HCT116 (cell line): ENCODE measurements at regions not wholly inside any gene's neighbourhood (a gene's known extent, or its start where the extent isn't known, plus 50 kb on each side); places are given as distances from the start of the nearest gene placed in this dataset.

ENCODE experiments used
- ATAC-seq: fragments of 200-7000 bp; cut with Tn5 transposase; 2 replicates; pipeline ENCODE4 v1.9.1; 2020; ENCODE audit warnings: mild to moderate bottlenecking, moderate library complexity
- BruUV-seq: library from RNA; stranded (reverse); fragments of 400-500 nt; replicated peaks from 2 replicates; lab custom pipeline; 2021; lab: Mats Ljungman, UMichigan
- CTCF ChIA-PET: fragments of 300-600 bp; sonication (Branson Sonifier 250); formaldehyde crosslinking; loops from one replicate; lab custom pipeline; 2021; ENCODE audit warnings: antibody characterized with exemption; lab: Charles Lee
- POLR2A ChIA-PET: fragments of 300-600, 350-600 bp; sonication (Branson Sonifier 250); formaldehyde crosslinking; loops from one replicate; lab custom pipeline; 2021; ENCODE audit warnings: antibody characterized with exemption; lab: Charles Lee
- RAD21 ChIA-PET, 2 experiments: fragments of 300-600 bp; sonication (Branson Sonifier 250); formaldehyde crosslinking; loops; one replicate each; lab custom pipeline; 2023; ENCODE audit warnings: low total read pairs in 2 of 2; ENCODE audit not compliant: uncharacterized antibody in 2 of 2, unreplicated experiment in 2 of 2, low non-redundant PET in 1 of 2; lab: Charles Lee
- DNase-seq: peaks from one replicate; pipeline ENCODE4 v3.0.0-alpha.2; 2010; ENCODE audit warnings: low read depth, low spot score
- H2AFZ ChIP-seq: fragments of 200-600 bp; shearing (Covaris generic), sonication (generic); 2 replicates; pipeline ENCODE4 v1.6.1; 2017; ENCODE audit warnings: low read depth, mixed run types, mixed read lengths, antibody characterized with exemption, low read length; ENCODE audit not compliant: poor library complexity, severe bottlenecking
- H3K27ac ChIP-seq: 2 replicates; pipeline ENCODE4 v1.5.1; 2012; ENCODE audit warnings: low read depth, low read length
- H3K27me3 ChIP-seq: fragments of 200-600 bp; sonication (generic); 2 replicates; pipeline ENCODE4 v1.6.1; 2016; ENCODE audit warnings: mixed run types, low read length, mixed read lengths; ENCODE audit not compliant: insufficient read depth
- H3K36me3 ChIP-seq, 2 experiments: fragments of 200-500 bp in 1 of 2; fragments of 200-600 bp in 1 of 2; sonication (Bioruptor generic) in 1 of 2; sonication (generic) in 1 of 2; 2 replicates each; pipeline versions ENCODE4 v1.5.1 to v1.6.1; 2014 to 2016; ENCODE audit warnings: low read length in 2 of 2, inconsistent platforms in 1 of 2, mixed read lengths in 1 of 2, mixed run types in 1 of 2; ENCODE audit not compliant: insufficient read depth in 2 of 2, control insufficient read depth in 1 of 2
- H3K4me1 ChIP-seq, 2 experiments: fragments of 200-600 bp in 1 of 2; sonication (generic) in 1 of 2; 2 replicates each; pipeline versions ENCODE4 v1.5.1 to v1.6.1; 2012 to 2017; ENCODE audit warnings: low read length in 2 of 2, inconsistent platforms in 1 of 2, mild to moderate bottlenecking in 1 of 2, mixed read lengths in 1 of 2, mixed run types in 1 of 2, moderate library complexity in 1 of 2; ENCODE audit not compliant: insufficient read depth in 2 of 2, control insufficient read depth in 1 of 2
- H3K4me2 ChIP-seq: fragments of 200-600 bp; sonication (generic); 2 replicates; pipeline ENCODE4 v1.6.1; 2017; ENCODE audit warnings: mixed run types, low read length, mixed read lengths
- H3K4me3 ChIP-seq, 2 experiments: fragments of 200-600 bp in 1 of 2; sonication (generic) in 1 of 2; replicated peaks in 1 of 2; 2 replicates each; pipeline ENCODE4 v1.5.1; 2011 to 2016; ENCODE audit warnings: low read length in 2 of 2, control low read depth in 1 of 2, low read depth in 1 of 2, mild to moderate bottlenecking in 1 of 2, mixed read lengths in 1 of 2, mixed run types in 1 of 2
- H3K79me2 ChIP-seq: fragments of 200-600 bp; sonication (generic); 2 replicates; pipeline ENCODE4 v1.6.1; 2017; ENCODE audit warnings: mild to moderate bottlenecking, mixed run types, low read length, moderate library complexity, mixed read lengths; ENCODE audit not compliant: insufficient read depth
- H3K9ac ChIP-seq: fragments of 200-600 bp; sonication (generic); 2 replicates; pipeline ENCODE4 v1.6.1; 2016; ENCODE audit warnings: low read length, mixed read lengths
- H3K9me2 ChIP-seq: fragments of 200-600 bp; sonication (generic), shearing (Covaris generic); 2 replicates; pipeline ENCODE4 v1.6.1; 2017; ENCODE audit warnings: mixed run types, mild to moderate bottlenecking, moderate library complexity; ENCODE audit not compliant: insufficient read depth
- H3K9me3 ChIP-seq, 2 experiments: fragments of 200-500 bp in 1 of 2; fragments of 200-600 bp in 1 of 2; sonication (Bioruptor generic) in 1 of 2; sonication (generic) in 1 of 2; 2 replicates each; pipeline ENCODE4 v1.6.1; 2014 to 2017; ENCODE audit warnings: low read length in 2 of 2, mixed read lengths in 2 of 2, inconsistent platforms in 1 of 2, low read depth in 1 of 2, mild to moderate bottlenecking in 1 of 2, mixed run types in 1 of 2, moderate library complexity in 1 of 2; ENCODE audit not compliant: control insufficient read depth in 1 of 2, insufficient read depth in 1 of 2
- H4K20me1 ChIP-seq: fragments of 200-600 bp; sonication (generic), shearing (Covaris generic); 2 replicates; pipeline ENCODE4 v1.6.1; 2017; ENCODE audit warnings: mixed run types, mild to moderate bottlenecking, moderate library complexity; ENCODE audit not compliant: insufficient read depth
- ATF3 ChIP-seq: IDR thresholded peaks from 2 replicates; pipeline ENCODE4 v1.6.1; 2012
- ELF1 ChIP-seq: IDR thresholded peaks from 2 replicates; pipeline ENCODE4 v1.6.1; 2012; ENCODE audit warnings: low read depth, borderline replicate concordance
- EZH2 ChIP-seq: fragments of 200-600 bp; sonication (generic); IDR thresholded peaks from 2 replicates; pipeline ENCODE4 v1.6.1; 2017; ENCODE audit warnings: antibody characterized with exemption, mixed run types
- JUND ChIP-seq: IDR thresholded peaks from 2 replicates; pipeline ENCODE4 v1.6.1; 2012
- TCF7L2 ChIP-seq: IDR thresholded peaks from 2 replicates; pipeline ENCODE4 v1.7.0; 2011; ENCODE audit warnings: borderline replicate concordance, inconsistent platforms; ENCODE audit not compliant: insufficient read depth, insufficient read length; ENCODE audit errors: extremely low read depth
- ZFX ChIP-seq: fragments of 450-650 bp; IDR thresholded peaks from 2 replicates; pipeline ENCODE4 v1.6.1; 2017
- ZNF274 ChIP-seq: fragments of 200-500 bp; sonication (Bioruptor generic); IDR thresholded peaks from 2 replicates; pipeline ENCODE4 v1.6.1; 2014; ENCODE audit warnings: mild to moderate bottlenecking, low read depth, low read length, inconsistent platforms
- intact Hi-C: fragments of 100-400 bp; cut with micrococcal nuclease; formaldehyde crosslinking; loops from 2 replicates; pipeline ENCODE4 v1.10.0; 2022
- TF ChIP-seq, protein P1 (sequence below): IDR thresholded peaks from 2 replicates; pipeline ENCODE4 v1.6.1; 2012; ENCODE audit warnings: low read depth
- TF ChIP-seq, protein P2 (sequence below): IDR thresholded peaks from 2 replicates; pipeline ENCODE4 v1.6.1; 2012
- TF ChIP-seq, protein P3 (sequence below): IDR thresholded peaks from 2 replicates; pipeline ENCODE4 v1.6.1; 2011; ENCODE audit warnings: mild to moderate bottlenecking, low read length, moderate library complexity; ENCODE audit not compliant: insufficient replicate concordance; ENCODE audit errors: extremely low read depth
- TF ChIP-seq, protein P4 (sequence below), 3 experiments: fragments of 200-600 bp in 1 of 3; sonication (generic) in 1 of 3; IDR thresholded peaks in 2 of 3; conservative IDR thresholded peaks in 1 of 3; 2 replicates each; pipeline ENCODE4 v1.5.1; 2012 to 2017; ENCODE audit warnings: low read depth in 2 of 3, low read length in 2 of 3, antibody characterized with exemption in 1 of 3, borderline replicate concordance in 1 of 3, control low read depth in 1 of 3, mild to moderate bottlenecking in 1 of 3, mixed read lengths in 1 of 3, mixed run types in 1 of 3, moderate library complexity in 1 of 3; ENCODE audit not compliant: insufficient read depth in 1 of 3

DNA sequence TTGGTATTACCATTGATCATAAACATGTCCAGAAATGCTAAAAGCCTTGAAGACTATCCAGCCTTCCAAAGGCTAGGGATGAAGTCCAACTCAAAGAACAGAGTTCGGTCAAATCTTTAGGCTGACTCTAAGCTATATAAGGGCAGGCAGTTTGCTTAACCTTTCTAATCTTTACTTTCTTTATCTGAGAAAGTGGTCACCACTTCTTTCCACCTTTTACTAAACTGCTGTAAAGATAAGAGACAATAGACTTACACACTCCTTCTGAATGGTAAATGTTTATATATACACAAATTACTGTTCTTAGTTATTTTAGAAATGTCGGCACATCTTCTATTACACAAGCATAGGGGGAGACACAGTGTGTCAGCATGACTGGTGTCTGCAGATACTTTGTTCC is 100.4 kb downstream of the NREP start:
- DNase-seq = no peak
- Histone ChIP-seq H3K27ac (no peak overlapping the region), H3K4me1 (no peaks in the 10 kb centered on the region), H3K4me2 (no peak overlapping the region), H2AFZ (no peak overlapping the region), H3K4me3 (no peak overlapping the region), H3K79me2 (no peaks in the 10 kb centered on the region), H3K9me2 (no peaks in the 10 kb centered on the region), H3K27me3 (no peaks in the 10 kb centered on the region), H3K9ac (no peak overlapping the region), H4K20me1 (no peaks in the 10 kb centered on the region), H3K9me3 (no peaks in the 10 kb centered on the region), H3K36me3 (no peaks in the 10 kb centered on the region)
- ChIA-PET CTCF (no interaction called here), POLR2A (no interaction called here), RAD21 (no interaction called here)
- BruUV-seq = no TSS peak
- TF ChIP-seq ELF1 = no peak
- no peak for TF ChIP-seq EZH2
- TF ChIP-seq ZNF274 = no peak
- intact Hi-C loops = no loop called here
- ATAC-seq = no peak

DNA sequence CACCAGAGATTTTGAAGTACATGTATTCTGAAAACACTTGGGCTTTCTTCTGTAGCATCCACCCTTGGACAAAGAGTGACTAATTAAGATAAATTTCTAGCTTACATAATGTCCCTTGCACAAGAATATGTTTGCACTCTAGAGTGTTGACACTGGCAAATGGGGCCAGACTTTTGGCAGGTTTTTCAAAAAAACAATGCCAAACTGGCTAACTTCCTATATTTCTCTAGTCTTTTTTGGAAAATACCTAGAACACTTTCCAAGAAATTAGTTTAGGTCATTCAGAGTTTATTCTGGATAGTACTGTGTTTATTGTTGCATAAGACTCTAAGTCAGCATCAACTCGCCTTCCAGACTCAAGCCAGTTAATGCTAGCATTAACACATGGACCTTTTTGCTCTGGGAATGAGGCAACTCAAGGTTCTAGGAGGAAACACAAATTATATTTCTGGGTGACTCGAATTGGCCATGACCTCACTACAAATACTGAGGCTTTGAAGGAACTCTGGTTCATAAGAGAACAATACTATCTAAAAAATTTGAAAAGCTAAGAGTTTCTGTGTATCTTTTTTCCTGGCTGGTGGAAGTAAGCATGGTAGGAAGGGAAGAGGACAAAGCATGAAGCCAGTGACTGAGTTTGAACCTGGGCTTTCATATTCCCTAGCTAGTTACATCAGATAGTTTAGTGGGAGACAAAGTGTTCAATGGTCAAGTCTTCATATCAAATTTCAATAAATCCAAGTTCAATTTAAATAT is 101.6 kb downstream of the NREP start:
- no peaks in the 10 kb centered on the region for H3K36me3 ChIP-seq
- intact Hi-C loops = no loop called here
- POLR2A ChIA-PET = no interaction called here
- no peak overlapping the region for H3K27ac ChIP-seq
- H3K9me2 ChIP-seq = no peaks in the 10 kb centered on the region
- H3K27me3 ChIP-seq = 0 out of 2 replicates have a peak, but pooled peaks cover 3% of the 10 kb centered on the region
- no peak overlapping the region for H3K4me3 ChIP-seq
- no peak overlapping the region for H3K4me2 ChIP-seq
- no TSS peak for BruUV-seq
- ATAC-seq (no peak), DNase-seq (no peak)
- RAD21 ChIA-PET = no interaction called here
- no peak overlapping the region for H3K9ac ChIP-seq
- H4K20me1 ChIP-seq = no peaks in the 10 kb centered on the region
- no peak overlapping the region for H2AFZ ChIP-seq
- no peaks in the 10 kb centered on the region for H3K79me2 ChIP-seq
- CTCF ChIA-PET = no interaction called here
- H3K4me1 ChIP-seq = no peaks in the 10 kb centered on the region
- H3K9me3 ChIP-seq = no peaks in the 10 kb centered on the region
- TF ChIP-seq, protein P1, sequence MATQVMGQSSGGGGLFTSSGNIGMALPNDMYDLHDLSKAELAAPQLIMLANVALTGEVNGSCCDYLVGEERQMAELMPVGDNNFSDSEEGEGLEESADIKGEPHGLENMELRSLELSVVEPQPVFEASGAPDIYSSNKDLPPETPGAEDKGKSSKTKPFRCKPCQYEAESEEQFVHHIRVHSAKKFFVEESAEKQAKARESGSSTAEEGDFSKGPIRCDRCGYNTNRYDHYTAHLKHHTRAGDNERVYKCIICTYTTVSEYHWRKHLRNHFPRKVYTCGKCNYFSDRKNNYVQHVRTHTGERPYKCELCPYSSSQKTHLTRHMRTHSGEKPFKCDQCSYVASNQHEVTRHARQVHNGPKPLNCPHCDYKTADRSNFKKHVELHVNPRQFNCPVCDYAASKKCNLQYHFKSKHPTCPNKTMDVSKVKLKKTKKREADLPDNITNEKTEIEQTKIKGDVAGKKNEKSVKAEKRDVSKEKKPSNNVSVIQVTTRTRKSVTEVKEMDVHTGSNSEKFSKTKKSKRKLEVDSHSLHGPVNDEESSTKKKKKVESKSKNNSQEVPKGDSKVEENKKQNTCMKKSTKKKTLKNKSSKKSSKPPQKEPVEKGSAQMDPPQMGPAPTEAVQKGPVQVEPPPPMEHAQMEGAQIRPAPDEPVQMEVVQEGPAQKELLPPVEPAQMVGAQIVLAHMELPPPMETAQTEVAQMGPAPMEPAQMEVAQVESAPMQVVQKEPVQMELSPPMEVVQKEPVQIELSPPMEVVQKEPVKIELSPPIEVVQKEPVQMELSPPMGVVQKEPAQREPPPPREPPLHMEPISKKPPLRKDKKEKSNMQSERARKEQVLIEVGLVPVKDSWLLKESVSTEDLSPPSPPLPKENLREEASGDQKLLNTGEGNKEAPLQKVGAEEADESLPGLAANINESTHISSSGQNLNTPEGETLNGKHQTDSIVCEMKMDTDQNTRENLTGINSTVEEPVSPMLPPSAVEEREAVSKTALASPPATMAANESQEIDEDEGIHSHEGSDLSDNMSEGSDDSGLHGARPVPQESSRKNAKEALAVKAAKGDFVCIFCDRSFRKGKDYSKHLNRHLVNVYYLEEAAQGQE = no peak
- TF ChIP-seq JUND (no peak), ATF3 (no peak), ZFX (no peak), TCF7L2 (no peak)
- TF ChIP-seq, protein P2, sequence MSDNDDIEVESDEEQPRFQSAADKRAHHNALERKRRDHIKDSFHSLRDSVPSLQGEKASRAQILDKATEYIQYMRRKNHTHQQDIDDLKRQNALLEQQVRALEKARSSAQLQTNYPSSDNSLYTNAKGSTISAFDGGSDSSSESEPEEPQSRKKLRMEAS = no peak
- TF ChIP-seq, protein P3, sequence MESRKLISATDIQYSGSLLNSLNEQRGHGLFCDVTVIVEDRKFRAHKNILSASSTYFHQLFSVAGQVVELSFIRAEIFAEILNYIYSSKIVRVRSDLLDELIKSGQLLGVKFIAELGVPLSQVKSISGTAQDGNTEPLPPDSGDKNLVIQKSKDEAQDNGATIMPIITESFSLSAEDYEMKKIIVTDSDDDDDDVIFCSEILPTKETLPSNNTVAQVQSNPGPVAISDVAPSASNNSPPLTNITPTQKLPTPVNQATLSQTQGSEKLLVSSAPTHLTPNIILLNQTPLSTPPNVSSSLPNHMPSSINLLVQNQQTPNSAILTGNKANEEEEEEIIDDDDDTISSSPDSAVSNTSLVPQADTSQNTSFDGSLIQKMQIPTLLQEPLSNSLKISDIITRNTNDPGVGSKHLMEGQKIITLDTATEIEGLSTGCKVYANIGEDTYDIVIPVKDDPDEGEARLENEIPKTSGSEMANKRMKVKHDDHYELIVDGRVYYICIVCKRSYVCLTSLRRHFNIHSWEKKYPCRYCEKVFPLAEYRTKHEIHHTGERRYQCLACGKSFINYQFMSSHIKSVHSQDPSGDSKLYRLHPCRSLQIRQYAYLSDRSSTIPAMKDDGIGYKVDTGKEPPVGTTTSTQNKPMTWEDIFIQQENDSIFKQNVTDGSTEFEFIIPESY = no peak
- TF ChIP-seq, protein P4, sequence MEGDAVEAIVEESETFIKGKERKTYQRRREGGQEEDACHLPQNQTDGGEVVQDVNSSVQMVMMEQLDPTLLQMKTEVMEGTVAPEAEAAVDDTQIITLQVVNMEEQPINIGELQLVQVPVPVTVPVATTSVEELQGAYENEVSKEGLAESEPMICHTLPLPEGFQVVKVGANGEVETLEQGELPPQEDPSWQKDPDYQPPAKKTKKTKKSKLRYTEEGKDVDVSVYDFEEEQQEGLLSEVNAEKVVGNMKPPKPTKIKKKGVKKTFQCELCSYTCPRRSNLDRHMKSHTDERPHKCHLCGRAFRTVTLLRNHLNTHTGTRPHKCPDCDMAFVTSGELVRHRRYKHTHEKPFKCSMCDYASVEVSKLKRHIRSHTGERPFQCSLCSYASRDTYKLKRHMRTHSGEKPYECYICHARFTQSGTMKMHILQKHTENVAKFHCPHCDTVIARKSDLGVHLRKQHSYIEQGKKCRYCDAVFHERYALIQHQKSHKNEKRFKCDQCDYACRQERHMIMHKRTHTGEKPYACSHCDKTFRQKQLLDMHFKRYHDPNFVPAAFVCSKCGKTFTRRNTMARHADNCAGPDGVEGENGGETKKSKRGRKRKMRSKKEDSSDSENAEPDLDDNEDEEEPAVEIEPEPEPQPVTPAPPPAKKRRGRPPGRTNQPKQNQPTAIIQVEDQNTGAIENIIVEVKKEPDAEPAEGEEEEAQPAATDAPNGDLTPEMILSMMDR (IDR thresholded peaks at IDR 0.05 in 2 of 3, conservative IDR thresholded peaks at IDR 0.05 in 1 of 3; ENCODE audit: borderline replicate concordance in 1 of 3, insufficient read depth in 1 of 3, low read depth in 2 of 3, low read length in 2 of 3) = no peak
